PC-9 (cell line): ENCODE measurements at regions not wholly inside any gene's neighbourhood (a gene's known extent, or its start where the extent isn't known, plus 50 kb on each side); places are given as distances from the start of the nearest gene placed in this dataset.

ENCODE experiments used
- EZH2 ChIP-seq: fragments of 200-600 bp; sonication (generic); IDR thresholded peaks from 2 replicates; pipeline ENCODE4 v1.8.0; 2017; ENCODE audit warnings: antibody characterized with exemption, low read depth
- TF ChIP-seq, protein P1 (sequence below): fragments of 200-600 bp; sonication (generic); conservative IDR thresholded peaks from 2 replicates; pipeline ENCODE4 v1.6.1; 2017; ENCODE audit warnings: mixed run types, antibody characterized with exemption, mild to moderate bottlenecking, moderate library complexity

- TF ChIP-seq, protein P1, sequence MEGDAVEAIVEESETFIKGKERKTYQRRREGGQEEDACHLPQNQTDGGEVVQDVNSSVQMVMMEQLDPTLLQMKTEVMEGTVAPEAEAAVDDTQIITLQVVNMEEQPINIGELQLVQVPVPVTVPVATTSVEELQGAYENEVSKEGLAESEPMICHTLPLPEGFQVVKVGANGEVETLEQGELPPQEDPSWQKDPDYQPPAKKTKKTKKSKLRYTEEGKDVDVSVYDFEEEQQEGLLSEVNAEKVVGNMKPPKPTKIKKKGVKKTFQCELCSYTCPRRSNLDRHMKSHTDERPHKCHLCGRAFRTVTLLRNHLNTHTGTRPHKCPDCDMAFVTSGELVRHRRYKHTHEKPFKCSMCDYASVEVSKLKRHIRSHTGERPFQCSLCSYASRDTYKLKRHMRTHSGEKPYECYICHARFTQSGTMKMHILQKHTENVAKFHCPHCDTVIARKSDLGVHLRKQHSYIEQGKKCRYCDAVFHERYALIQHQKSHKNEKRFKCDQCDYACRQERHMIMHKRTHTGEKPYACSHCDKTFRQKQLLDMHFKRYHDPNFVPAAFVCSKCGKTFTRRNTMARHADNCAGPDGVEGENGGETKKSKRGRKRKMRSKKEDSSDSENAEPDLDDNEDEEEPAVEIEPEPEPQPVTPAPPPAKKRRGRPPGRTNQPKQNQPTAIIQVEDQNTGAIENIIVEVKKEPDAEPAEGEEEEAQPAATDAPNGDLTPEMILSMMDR: no peak
- TF ChIP-seq EZH2: no peak
Observed at GRCh38 chr19:30699871-30700280, 327.7 kb downstream of the ZNF536 start.
